K562 (cell line): ENCODE measurements at regions not wholly inside any gene's neighbourhood (a gene's known extent, or its start where the extent isn't known, plus 50 kb on each side); places are given as distances from the start of the nearest gene placed in this dataset.

Source experiments
- ATF7 ChIP-seq: fragments of 450-650 bp; IDR thresholded peaks from 2 replicates; pipeline ENCODE4 v1.7.1; 2014; ENCODE audit warnings: mild to moderate bottlenecking, moderate library complexity
- CBX8 ChIP-seq: fragments of 200-600 bp; sonication (generic); IDR thresholded peaks from 2 replicates; pipeline ENCODE4 v1.6.1; 2012; ENCODE audit warnings: borderline replicate concordance, mixed run types, low read depth, mild to moderate bottlenecking, moderate library complexity, mixed read lengths, low read length, control low read depth, inconsistent platforms; ENCODE audit not compliant: poor library complexity, severe bottlenecking; ENCODE audit errors: extremely low read depth
- CTCF ChIP-seq, 3 experiments: IDR thresholded peaks in 2 of 3; conservative IDR thresholded peaks in 1 of 3; 2 replicates each; pipeline ENCODE4 v1.5.1; 2011 to 2012; ENCODE audit warnings: low read length in 3 of 3, mild to moderate bottlenecking in 3 of 3, control low read depth in 2 of 3, improper control_type of control experiment in 1 of 3, inconsistent platforms in 1 of 3, low read depth in 1 of 3, mixed read lengths in 1 of 3, moderate library complexity in 1 of 3; ENCODE audit not compliant: insufficient read depth in 2 of 3
- ELK3 ChIP-seq: fragments of 450-650 bp; formaldehyde crosslinking; IDR thresholded peaks from 2 replicates; pipeline ENCODE4 v1.4.0; 2020; ENCODE audit warnings: mild to moderate bottlenecking
- EP300 ChIP-seq: IDR thresholded peaks from 2 replicates; pipeline ENCODE4 v1.6.1; 2012; ENCODE audit warnings: low read length, improper control_type of control experiment
- EZH2 ChIP-seq: IDR thresholded peaks from 2 replicates; pipeline ENCODE4 v1.6.1; 2012; ENCODE audit warnings: low read depth, mild to moderate bottlenecking, inconsistent platforms, low read length, borderline replicate concordance
- KLF6 ChIP-seq: fragments of 250-450 bp; sonication (Bioruptor Pico); IDR thresholded peaks from 2 replicates; pipeline ENCODE4 v1.4.0; 2020; ENCODE audit warnings: mild to moderate bottlenecking, moderate library complexity, borderline replicate concordance
- POLR2A ChIP-seq: fragments of 450-650 bp; conservative IDR thresholded peaks from 2 replicates; pipeline ENCODE4 v1.6.1; 2016
- RCOR1 ChIP-seq, 2 experiments: IDR thresholded peaks; 2 replicates each; pipeline ENCODE4 v1.6.1; 2012; ENCODE audit warnings: low read depth in 2 of 2, low read length in 2 of 2, borderline replicate concordance in 1 of 2, improper control_type of control experiment in 1 of 2
- SP2 ChIP-seq: IDR thresholded peaks from 2 replicates; pipeline ENCODE4 v1.6.1; 2011; ENCODE audit warnings: mild to moderate bottlenecking, low read depth, low read length, moderate library complexity; ENCODE audit not compliant: poor library complexity, severe bottlenecking; ENCODE audit errors: extremely low read depth
- TAF1 ChIP-seq: IDR thresholded peaks from 2 replicates; pipeline ENCODE4 v1.6.1; 2011; ENCODE audit warnings: mild to moderate bottlenecking, low read length, moderate library complexity; ENCODE audit not compliant: insufficient read depth, control insufficient read depth, severe bottlenecking; ENCODE audit errors: extremely low read depth

DNA sequence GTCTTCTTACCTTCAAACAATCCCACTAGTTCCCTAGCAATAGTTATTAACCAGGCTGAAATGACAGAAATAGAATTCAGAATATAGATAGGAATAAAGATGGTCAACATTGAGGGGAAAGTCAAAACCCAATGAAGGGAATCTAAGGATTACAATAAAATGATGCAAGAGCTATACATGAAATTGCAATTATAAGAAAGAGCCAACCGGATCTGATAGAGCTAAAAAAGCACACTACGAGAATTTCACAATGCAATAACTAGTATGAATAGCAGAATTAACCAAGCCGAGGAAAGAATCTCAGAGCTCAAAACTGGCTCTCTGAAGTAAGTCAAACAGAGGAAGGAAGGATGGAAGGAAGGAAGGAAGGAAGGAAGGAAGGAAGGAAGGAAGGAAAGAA is 288.7 kb upstream of the KCND2 start:
- TF ChIP-seq SP2 (no peak), TAF1 (no peak), POLR2A (no peak), CBX8 (no peak), CTCF (IDR thresholded peaks at IDR 0.05 in 2 of 3, conservative IDR thresholded peaks at IDR 0.05 in 1 of 3; ENCODE audit: insufficient read depth in 2 of 3, low read depth in 1 of 3, low read length in 3 of 3) (no peak), EP300 (no peak), EZH2 (no peak), ELK3 (CRISPR knock-in tag) (no peak), ATF7 (no peak), RCOR1 (IDR thresholded peaks at IDR 0.05; ENCODE audit: borderline replicate concordance in 1 of 2, low read depth in 2 of 2, low read length in 2 of 2) (no peak), KLF6 (CRISPR knock-in tag) (no peak)
